GM04503 (cell line): ENCODE measurements at regions not wholly inside any gene's neighbourhood (a gene's known extent, or its start where the extent isn't known, plus 50 kb on each side); places are given as distances from the start of the nearest gene placed in this dataset.

Source experiments
- DNase-seq: peaks from one replicate; pipeline ENCODE4 v3.0.0-alpha.2; 2012; ENCODE audit warnings: low read depth

GRCh38 chr2:16152071-16152927 is 211.9 kb downstream of the MYCN start:
- DNase-seq: no peak

- no peak for DNase-seq
These were observed 211.3 kb downstream of the MYCN start for GRCh38 chr2:16151651-16152050.

- DNase-seq: no peak
These were observed 210.9 kb downstream of the MYCN start for GRCh38 chr2:16151281-16151570.

GRCh38 chr2:16150456-16151280 is 210.3 kb downstream of the MYCN start:
- DNase-seq: no peak

GRCh38 chr2:16149349-16150243 is 209.2 kb downstream of the MYCN start:
- no peak for DNase-seq

- DNase-seq: no peak
These were observed 208.4 kb downstream of the MYCN start for GRCh38 chr2:16148632-16149348.

- no peak for DNase-seq
These were observed 202.3 kb downstream of the MYCN start for GRCh38 chr2:16142383-16143361.

GRCh38 chr2:16141641-16141921 is 201.2 kb downstream of the MYCN start:
- no peak for DNase-seq

GRCh38 chr2:16140771-16141640 is 200.7 kb downstream of the MYCN start:
- DNase-seq: no peak

GRCh38 chr2:16139663-16140615 is 199.6 kb downstream of the MYCN start:
- no peak for DNase-seq

- no peak for DNase-seq
These were observed 198.7 kb downstream of the MYCN start for GRCh38 chr2:16138811-16139662.

- no peak for DNase-seq
These were observed 196.9 kb downstream of the MYCN start for GRCh38 chr2:16137080-16137755.

- DNase-seq: no peak
These were observed 196.2 kb downstream of the MYCN start for GRCh38 chr2:16136461-16137035.

- no peak for DNase-seq
These were observed 195.6 kb downstream of the MYCN start for GRCh38 chr2:16135913-16136310.

GRCh38 chr2:16135196-16135912 is 195.0 kb downstream of the MYCN start:
- no peak for DNase-seq
